GM23338 (cell line): ENCODE measurements at regions not wholly inside any gene's neighbourhood (a gene's known extent, or its start where the extent isn't known, plus 50 kb on each side); places are given as distances from the start of the nearest gene placed in this dataset.

Experiments
- ATAC-seq: fragments of 200-7000 bp; cut with Tn5 transposase; 3 replicates; pipeline ENCODE4 v1.9.1; 2020
- DNase-seq: peaks from one replicate; pipeline ENCODE4 v3.0.0-alpha.2; 2015; ENCODE audit warnings: low spot score
- H2AFZ ChIP-seq: fragments of 200-600 bp; sonication (generic); 2 replicates; pipeline ENCODE4 v1.8.0; 2016; ENCODE audit warnings: antibody characterized with exemption, mild to moderate bottlenecking, moderate library complexity
- H3F3A ChIP-seq: fragments of 200-600 bp; sonication (generic); replicated peaks from 2 replicates; pipeline ENCODE4 v1.8.0; 2017; ENCODE audit warnings: antibody characterized with exemption, mixed run types, low read depth
- H3K27ac ChIP-seq: fragments of 200-600 bp; sonication (generic); 2 replicates; pipeline ENCODE4 v1.6.1; 2016; ENCODE audit warnings: low read depth
- H3K27me3 ChIP-seq: fragments of 200-600 bp; sonication (generic); 2 replicates; pipeline ENCODE4 v1.8.0; 2016; ENCODE audit warnings: mild to moderate bottlenecking, mixed run types, moderate library complexity; ENCODE audit not compliant: insufficient read depth
- H3K36me3 ChIP-seq: fragments of 200-600 bp; sonication (generic); 2 replicates; pipeline ENCODE4 v1.8.0; 2016; ENCODE audit warnings: mild to moderate bottlenecking; ENCODE audit not compliant: insufficient read depth
- H3K4me1 ChIP-seq: fragments of 200-600 bp; sonication (generic); 2 replicates; pipeline ENCODE4 v1.8.0; 2016; ENCODE audit warnings: mild to moderate bottlenecking, moderate library complexity; ENCODE audit not compliant: insufficient read depth
- H3K4me2 ChIP-seq: fragments of 200-600 bp; sonication (generic); 2 replicates; pipeline ENCODE4 v1.7.1; 2017; ENCODE audit warnings: mixed run types
- H3K4me3 ChIP-seq: fragments of 200-600 bp; sonication (generic); 2 replicates; pipeline ENCODE4 v1.6.1; 2016; ENCODE audit warnings: mixed run types
- H3K79me2 ChIP-seq: fragments of 200-600 bp; sonication (generic); replicated peaks from 2 replicates; pipeline ENCODE4 v1.8.0; 2017; ENCODE audit warnings: mild to moderate bottlenecking; ENCODE audit not compliant: insufficient read depth
- H3K9me2 ChIP-seq: fragments of 200-600 bp; sonication (generic); 2 replicates; pipeline ENCODE4 v1.8.0; 2017; ENCODE audit not compliant: insufficient read depth
- H4K20me1 ChIP-seq: fragments of 200-600 bp; sonication (generic); replicated peaks from 2 replicates; pipeline ENCODE4 v1.8.0; 2017; ENCODE audit warnings: mild to moderate bottlenecking; ENCODE audit not compliant: insufficient read depth
- H3K27ac Mint-ChIP-seq: 2 replicates; pipeline ENCODE4 v1.8.0; 2020; ENCODE audit warnings: inconsistent platforms, mild to moderate bottlenecking, moderate library complexity, mixed read lengths
- H3K27me3 Mint-ChIP-seq: 3 replicates; pipeline ENCODE4 v1.8.0; 2022; ENCODE audit warnings: low read depth, mild to moderate bottlenecking, moderate library complexity, mixed read lengths, inconsistent platforms; ENCODE audit not compliant: insufficient read depth, poor library complexity
- H3K36me3 Mint-ChIP-seq: 3 replicates; pipeline ENCODE4 v1.8.0; 2021; ENCODE audit warnings: low read depth, mild to moderate bottlenecking, inconsistent platforms, moderate library complexity, mixed read lengths
- H3K4me1 Mint-ChIP-seq: 3 replicates; pipeline ENCODE4 v1.8.0; 2020; ENCODE audit warnings: mild to moderate bottlenecking, inconsistent platforms, mixed read lengths
- H3K4me3 Mint-ChIP-seq: 3 replicates; pipeline ENCODE4 v1.8.0; 2021; ENCODE audit warnings: moderate library complexity, mild to moderate bottlenecking, inconsistent platforms, mixed read lengths
- H3K9me3 Mint-ChIP-seq: 3 replicates; pipeline ENCODE4 v1.8.0; 2020; ENCODE audit warnings: moderate library complexity, mild to moderate bottlenecking, inconsistent platforms, mixed read lengths
- CTCF ChIP-seq, 2 experiments: fragments of 200-600 bp in 1 of 2; sonication (generic) in 1 of 2; conservative IDR thresholded peaks; 2 replicates each; pipeline versions ENCODE4 v1.5.1 to v1.6.1; 2016 to 2017; ENCODE audit warnings: antibody characterized with exemption in 2 of 2, low read depth in 2 of 2, mild to moderate bottlenecking in 2 of 2, moderate library complexity in 1 of 2
- EZH2phosphoT487 ChIP-seq: fragments of 200-600 bp; sonication (generic); IDR thresholded peaks from one replicate; pipeline ENCODE4 v1.8.1; 2018; ENCODE audit warnings: antibody characterized with exemption; ENCODE audit not compliant: unreplicated experiment
- ZNF114 ChIP-seq: fragments of 250-450 bp; sonication (Bioruptor Pico); IDR thresholded peaks from 2 replicates; pipeline ENCODE4 v1.5.0; 2020; ENCODE audit warnings: mild to moderate bottlenecking, moderate library complexity
- ZNF331 ChIP-seq: fragments of 250-450 bp; sonication (Bioruptor Pico); IDR thresholded peaks from 2 replicates; pipeline ENCODE4 v1.5.0; 2020; ENCODE audit warnings: low read depth, mild to moderate bottlenecking, moderate library complexity
- TF ChIP-seq, protein P1 (sequence below): fragments of 250-450 bp; sonication (Bioruptor Pico); IDR thresholded peaks from 2 replicates; pipeline ENCODE4 v1.5.0; 2020; ENCODE audit warnings: mild to moderate bottlenecking, moderate library complexity

GRCh38 chr1:212531267-212531666 is 77.3 kb upstream of the ATF3 start:
- Histone ChIP-seq H3K27me3 (no peaks in the 10 kb centered on the region), H3K4me2 (no peak overlapping the region), H2AFZ (no peak overlapping the region), H3K9me2 (no peaks in the 10 kb centered on the region), H4K20me1 (no peaks in the 10 kb centered on the region), H3K36me3 (no peaks in the 10 kb centered on the region; the same call in 1 of the 2 replicates), H3K79me2 (no peaks in the 10 kb centered on the region), H3K27ac (no peak overlapping the region), H3F3A (no peaks in the 10 kb centered on the region), H3K4me3 (no peak overlapping the region), H3K4me1 (no peaks in the 10 kb centered on the region)
- H3K4me3 Mint-ChIP-seq, result no peak overlapping the region
- DNase-seq (no peak), ATAC-seq (no peak)
- no peaks in the 10 kb centered on the region; the same call in 2 of the 3 replicates for H3K4me1 Mint-ChIP-seq
- H3K27ac Mint-ChIP-seq, result no peak overlapping the region
- no peaks in the 10 kb centered on the region for H3K9me3 Mint-ChIP-seq
- TF ChIP-seq ZNF331 (CRISPR knock-in tag), result no peak
- TF ChIP-seq CTCF (conservative IDR thresholded peaks at IDR 0.05; ENCODE audit: low read depth in 2 of 2), result no peak
- no peak for TF ChIP-seq EZH2phosphoT487
- TF ChIP-seq ZNF114 (CRISPR knock-in tag), result no peak
- TF ChIP-seq, protein P1, sequence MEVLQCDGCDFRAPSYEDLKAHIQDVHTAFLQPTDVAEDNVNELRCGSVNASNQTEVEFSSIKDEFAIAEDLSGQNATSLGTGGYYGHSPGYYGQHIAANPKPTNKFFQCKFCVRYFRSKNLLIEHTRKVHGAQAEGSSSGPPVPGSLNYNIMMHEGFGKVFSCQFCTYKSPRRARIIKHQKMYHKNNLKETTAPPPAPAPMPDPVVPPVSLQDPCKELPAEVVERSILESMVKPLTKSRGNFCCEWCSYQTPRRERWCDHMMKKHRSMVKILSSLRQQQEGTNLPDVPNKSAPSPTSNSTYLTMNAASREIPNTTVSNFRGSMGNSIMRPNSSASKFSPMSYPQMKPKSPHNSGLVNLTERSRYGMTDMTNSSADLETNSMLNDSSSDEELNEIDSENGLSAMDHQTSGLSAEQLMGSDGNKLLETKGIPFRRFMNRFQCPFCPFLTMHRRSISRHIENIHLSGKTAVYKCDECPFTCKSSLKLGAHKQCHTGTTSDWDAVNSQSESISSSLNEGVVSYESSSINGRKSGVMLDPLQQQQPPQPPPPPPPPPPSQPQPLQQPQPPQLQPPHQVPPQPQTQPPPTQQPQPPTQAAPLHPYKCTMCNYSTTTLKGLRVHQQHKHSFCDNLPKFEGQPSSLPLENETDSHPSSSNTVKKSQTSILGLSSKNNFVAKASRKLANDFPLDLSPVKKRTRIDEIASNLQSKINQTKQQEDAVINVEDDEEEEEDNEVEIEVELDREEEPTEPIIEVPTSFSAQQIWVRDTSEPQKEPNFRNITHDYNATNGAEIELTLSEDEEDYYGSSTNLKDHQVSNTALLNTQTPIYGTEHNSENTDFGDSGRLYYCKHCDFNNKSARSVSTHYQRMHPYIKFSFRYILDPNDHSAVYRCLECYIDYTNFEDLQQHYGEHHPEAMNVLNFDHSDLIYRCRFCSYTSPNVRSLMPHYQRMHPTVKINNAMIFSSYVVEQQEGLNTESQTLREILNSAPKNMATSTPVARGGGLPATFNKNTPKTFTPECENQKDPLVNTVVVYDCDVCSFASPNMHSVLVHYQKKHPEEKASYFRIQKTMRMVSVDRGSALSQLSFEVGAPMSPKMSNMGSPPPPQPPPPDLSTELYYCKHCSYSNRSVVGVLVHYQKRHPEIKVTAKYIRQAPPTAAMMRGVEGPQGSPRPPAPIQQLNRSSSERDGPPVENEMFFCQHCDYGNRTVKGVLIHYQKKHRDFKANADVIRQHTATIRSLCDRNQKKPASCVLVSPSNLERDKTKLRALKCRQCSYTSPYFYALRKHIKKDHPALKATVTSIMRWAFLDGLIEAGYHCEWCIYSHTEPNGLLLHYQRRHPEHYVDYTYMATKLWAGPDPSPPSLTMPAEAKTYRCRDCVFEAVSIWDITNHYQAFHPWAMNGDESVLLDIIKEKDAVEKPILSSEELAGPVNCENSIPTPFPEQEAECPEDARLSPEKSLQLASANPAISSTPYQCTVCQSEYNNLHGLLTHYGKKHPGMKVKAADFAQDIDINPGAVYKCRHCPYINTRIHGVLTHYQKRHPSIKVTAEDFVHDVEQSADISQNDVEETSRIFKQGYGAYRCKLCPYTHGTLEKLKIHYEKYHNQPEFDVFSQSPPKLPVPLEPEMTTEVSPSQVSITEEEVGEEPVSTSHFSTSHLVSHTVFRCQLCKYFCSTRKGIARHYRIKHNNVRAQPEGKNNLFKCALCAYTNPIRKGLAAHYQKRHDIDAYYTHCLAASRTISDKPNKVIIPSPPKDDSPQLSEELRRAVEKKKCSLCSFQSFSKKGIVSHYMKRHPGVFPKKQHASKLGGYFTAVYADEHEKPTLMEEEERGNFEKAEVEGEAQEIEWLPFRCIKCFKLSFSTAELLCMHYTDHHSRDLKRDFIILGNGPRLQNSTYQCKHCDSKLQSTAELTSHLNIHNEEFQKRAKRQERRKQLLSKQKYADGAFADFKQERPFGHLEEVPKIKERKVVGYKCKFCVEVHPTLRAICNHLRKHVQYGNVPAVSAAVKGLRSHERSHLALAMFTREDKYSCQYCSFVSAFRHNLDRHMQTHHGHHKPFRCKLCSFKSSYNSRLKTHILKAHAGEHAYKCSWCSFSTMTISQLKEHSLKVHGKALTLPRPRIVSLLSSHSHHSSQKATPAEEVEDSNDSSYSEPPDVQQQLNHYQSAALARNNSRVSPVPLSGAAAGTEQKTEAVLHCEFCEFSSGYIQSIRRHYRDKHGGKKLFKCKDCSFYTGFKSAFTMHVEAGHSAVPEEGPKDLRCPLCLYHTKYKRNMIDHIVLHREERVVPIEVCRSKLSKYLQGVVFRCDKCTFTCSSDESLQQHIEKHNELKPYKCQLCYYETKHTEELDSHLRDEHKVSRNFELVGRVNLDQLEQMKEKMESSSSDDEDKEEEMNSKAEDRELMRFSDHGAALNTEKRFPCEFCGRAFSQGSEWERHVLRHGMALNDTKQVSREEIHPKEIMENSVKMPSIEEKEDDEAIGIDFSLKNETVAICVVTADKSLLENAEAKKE (CRISPR knock-in tag), result no peak
- no peaks in the 10 kb centered on the region for H3K36me3 Mint-ChIP-seq
- H3K27me3 Mint-ChIP-seq, result peaks cover 1% of the 10 kb centered on the region
